HG02763 (cell line): ENCODE measurements at regions not wholly inside any gene's neighbourhood (a gene's known extent, or its start where the extent isn't known, plus 50 kb on each side); places are given as distances from the start of the nearest gene placed in this dataset.
"Not testable (repeated sequence)": the region's sequence is repeated elsewhere in the genome, so short reads cannot be mapped to it uniquely, and the experiment has no call there.

Experiments used
- ATAC-seq: cut with Tn5 transposase; IDR thresholded peaks from one replicate; pipeline ENCODE4 v1.9.1; 2021; ENCODE audit warnings: mild to moderate bottlenecking, moderate library complexity; ENCODE audit not compliant: unreplicated experiment

GRCh38 chr5:92836855-92837755 lies 743.9 kb downstream of the NR2F1-AS1 start:
- no peak for ATAC-seq

- ATAC-seq, result no peak
Measured at GRCh38 chr5:92835712-92836111, 745.3 kb downstream of the NR2F1-AS1 start.

DNA sequence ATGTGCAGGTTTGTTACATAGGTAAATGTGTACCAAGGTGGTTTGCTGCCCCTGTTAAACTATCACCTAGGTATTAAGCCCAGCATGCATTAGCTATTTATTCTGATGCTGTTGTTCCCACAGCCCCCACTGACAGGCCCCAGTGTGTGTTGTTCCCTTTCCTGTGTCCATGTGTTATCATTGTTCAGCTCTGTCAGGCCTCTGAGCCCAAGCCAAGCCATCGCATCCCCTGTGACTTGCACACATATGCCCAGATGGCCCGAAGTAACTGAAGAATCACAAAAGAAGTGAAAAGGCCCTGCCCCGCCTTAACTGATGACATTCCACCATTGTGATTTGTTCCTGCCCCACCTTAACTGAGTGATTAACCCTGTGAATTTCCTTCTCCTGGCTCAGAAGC lies 757.5 kb downstream of the NR2F1-AS1 start:
- ATAC-seq, result not testable (repeated sequence)

DNA sequence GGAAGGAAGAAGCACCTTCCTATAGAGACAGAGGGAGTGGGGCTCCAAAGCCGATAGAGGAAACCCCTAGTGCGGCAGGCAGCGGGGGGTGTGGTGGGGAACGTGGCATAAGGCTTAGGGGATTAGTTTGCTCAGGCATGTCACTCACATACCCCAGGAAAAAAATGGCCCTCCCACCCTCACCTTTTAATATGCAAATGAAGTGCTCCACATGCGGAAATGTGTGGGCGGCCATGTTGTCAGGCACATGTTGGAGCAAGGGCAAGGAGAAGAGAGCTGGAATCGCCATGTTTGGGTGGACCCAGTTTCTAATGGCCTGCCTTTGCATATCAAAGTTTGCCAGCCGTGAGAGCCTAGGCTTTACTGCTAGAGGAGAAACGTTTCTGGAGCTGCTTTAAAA lies 758.8 kb downstream of the NR2F1-AS1 start:
- no peak for ATAC-seq

DNA sequence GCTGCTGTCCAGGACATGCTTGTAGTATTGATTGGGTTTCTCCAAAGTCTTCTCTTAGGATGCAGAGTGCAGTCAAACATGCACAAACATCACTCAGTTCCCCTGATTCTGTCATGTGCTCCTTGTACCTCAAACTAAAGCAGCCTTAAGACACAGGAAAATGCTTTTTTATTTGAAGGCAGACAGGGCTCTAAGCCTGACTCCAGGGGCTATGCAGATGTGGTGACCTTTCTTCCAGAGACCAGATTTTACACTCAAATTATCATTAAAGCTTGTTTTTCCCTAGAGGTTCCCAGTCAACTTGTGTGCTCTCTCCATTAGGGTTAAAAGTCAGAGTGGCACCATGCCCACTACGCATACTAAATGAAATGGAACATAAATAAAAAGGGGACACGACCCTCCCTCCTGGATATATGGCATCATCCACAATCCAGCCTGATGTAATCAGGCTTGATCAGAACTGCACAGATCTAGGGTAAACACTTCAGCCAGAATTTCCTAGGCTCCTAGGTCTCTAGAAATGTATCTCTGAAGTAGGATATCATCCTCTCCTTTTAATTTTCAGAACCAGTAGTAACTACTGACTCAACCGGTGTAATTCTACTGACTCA lies 771.1 kb downstream of the NR2F1-AS1 start:
- ATAC-seq, result no peak

- ATAC-seq, result no peak
Measured at GRCh38 chr5:92808474-92808873, 772.5 kb downstream of the NR2F1-AS1 start.

- no peak for ATAC-seq
Measured at GRCh38 chr5:92807085-92807484, 773.9 kb downstream of the NR2F1-AS1 start.

- no peak for ATAC-seq
Measured at GRCh38 chr5:92805446-92805845, 775.6 kb downstream of the NR2F1-AS1 start.

DNA sequence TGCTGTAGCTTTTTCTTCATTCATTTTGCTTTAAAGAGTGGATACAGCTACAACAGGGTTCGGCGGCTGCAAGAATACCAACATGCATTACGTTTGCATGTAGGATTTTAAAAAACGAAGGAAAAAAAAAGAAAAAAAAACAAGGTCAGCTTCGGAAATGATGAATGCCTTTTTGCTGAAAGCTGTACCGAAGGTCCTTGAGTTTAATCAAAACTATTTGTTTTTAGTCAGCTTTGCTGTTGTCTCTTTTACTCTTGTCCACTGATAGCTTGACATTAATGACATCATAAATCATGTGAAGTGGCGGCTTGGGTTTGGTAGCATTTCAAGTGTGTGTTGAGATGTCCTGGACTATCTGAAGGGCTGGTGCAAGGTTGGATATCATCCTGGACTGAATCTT lies 779.1 kb downstream of the NR2F1-AS1 start:
- ATAC-seq, result no peak

DNA sequence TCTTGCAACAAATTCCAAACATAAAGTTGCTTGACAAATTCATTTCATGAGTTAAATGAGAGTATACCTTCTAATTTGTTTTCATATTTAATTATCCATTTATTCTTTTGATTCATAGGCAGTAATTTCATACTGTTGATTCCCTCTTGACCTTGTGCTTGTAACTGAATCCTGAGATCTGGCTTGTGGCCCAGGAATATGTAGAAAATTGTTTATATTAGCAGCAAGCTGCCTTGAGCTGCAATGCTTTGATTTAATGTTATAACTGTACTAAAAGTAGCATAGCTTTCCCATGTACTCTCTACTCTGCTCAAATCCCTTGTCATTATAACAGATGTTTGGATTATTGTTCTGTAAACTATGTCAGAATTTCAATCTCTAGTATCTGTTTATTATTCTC lies 780.7 kb downstream of the NR2F1-AS1 start:
- ATAC-seq, result no peak

GRCh38 chr5:92795633-92796032 lies 785.4 kb downstream of the NR2F1-AS1 start:
- no peak for ATAC-seq

DNA sequence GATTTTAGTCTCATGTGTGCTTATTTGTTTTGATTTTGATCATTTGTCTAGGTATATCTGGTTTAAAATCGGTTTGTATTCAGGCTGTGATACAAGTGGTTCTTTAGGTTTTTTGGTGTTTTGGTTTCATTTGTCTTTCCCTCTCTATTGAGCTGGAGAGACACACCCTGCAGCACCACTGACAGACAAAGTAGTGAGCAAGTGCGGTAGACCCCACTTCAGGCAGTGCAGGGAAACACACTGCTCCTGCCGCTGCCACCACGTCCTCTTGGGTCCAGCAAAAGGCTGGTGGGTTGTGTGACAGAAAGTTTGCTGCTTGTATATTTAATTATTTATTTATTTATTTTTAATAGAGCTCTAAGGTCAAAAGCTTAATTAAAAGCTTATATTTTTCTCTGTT lies 801.0 kb downstream of the NR2F1-AS1 start:
- ATAC-seq, result no peak

- no peak for ATAC-seq
Measured at GRCh38 chr5:92779536-92779935, 801.5 kb downstream of the NR2F1-AS1 start.

- no peak for ATAC-seq
Measured at GRCh38 chr5:92778261-92778660, 802.8 kb downstream of the NR2F1-AS1 start.

GRCh38 chr5:92777421-92777820 lies 803.6 kb downstream of the NR2F1-AS1 start:
- no peak for ATAC-seq

DNA sequence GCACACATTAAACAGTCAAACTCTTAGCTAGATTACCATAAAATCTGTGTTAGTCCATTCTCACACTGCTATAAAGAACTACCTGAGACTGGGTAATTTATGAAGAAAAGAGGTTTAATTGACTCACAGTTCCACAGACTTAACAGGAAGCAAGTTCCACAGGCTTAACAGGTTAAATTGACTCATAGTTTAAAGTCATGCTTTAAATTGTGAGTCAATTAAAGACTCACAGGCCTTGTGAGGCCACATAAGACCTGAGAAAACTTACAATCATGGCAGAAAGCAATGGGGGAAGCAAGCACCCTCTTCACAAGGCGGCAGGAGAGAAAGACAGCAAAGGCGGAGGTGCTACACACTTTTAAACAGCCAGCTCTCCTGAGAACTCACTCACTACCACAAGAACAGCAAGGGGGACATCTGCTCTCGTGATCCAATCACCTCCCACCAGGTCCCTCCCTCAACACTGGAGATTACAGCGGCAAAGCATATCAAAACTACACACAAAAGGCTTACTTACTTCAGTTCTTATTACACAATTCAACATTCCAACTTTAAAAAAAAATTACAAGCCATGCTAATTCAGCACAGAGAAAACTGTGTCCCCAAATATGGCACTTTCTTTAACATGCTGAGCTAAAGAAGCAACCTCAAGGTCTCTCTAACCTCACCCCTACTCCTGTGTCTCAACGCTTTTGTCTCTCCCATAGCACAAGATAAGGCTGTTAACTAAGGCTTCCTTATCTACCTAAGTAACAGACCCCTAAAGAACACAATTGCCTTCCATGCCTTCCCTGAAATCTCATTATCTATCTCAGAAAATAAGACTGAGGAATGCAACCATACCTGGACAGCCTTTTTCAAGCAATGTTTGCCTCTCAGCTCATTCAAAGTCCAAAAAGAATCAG lies 805.1 kb downstream of the NR2F1-AS1 start:
- no peak for ATAC-seq

DNA sequence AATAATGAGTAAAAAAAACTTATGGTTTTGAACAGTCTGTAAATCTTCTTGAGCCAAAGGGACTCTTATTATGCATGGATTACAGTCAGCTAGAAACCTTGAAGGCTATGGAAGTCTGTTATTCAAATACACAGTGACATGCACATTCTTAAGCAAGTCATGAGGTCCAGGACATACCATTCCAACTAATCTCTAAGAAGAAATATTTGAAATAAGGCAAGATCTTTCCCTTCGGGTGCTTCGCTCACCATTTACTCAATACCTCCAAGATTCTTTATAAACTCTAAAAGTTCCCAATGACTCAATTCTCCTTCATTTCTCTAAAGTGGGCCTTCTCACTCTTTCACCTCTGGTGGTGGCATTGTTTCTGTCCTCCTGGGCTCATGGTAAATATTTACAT lies 811.0 kb downstream of the NR2F1-AS1 start:
- ATAC-seq, result no peak

- no peak for ATAC-seq
Measured at GRCh38 chr5:92761585-92761984, 819.4 kb downstream of the NR2F1-AS1 start.

DNA sequence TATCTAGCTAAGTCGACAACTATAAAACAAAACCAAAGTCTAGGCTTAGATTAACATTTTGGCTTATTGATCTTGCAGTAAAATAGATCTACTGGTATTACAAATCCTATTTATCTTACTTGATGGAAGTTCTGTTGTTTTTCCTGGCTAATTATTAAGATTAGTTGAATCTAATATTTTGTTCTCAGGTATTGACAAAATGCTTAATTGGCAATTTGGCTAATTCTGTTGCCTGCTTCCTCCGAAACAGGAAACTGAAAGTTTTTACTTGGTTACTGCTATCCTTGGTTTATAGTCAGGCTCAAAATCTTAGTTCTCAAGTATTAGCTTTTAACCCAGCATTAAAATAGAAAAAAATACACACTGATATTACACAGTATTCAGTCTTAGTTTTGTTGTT lies 820.5 kb downstream of the NR2F1-AS1 start:
- ATAC-seq, result no peak

- no peak for ATAC-seq
Measured at GRCh38 chr5:92758552-92758951, 822.5 kb downstream of the NR2F1-AS1 start.

GRCh38 chr5:92749943-92750342 lies 831.1 kb downstream of the NR2F1-AS1 start:
- ATAC-seq, result no peak
